NCI-H460 (cell line): ENCODE measurements at regions not wholly inside any gene's neighbourhood (a gene's known extent, or its start where the extent isn't known, plus 50 kb on each side); places are given as distances from the start of the nearest gene placed in this dataset.
A peak's percentile ranks its signal among the peaks of the same experiment; 100 is the strongest.
"Not testable (repeated sequence)": the region's sequence is repeated elsewhere in the genome, so short reads cannot be mapped to it uniquely, and the experiment has no call there.

Experiments
- DNase-seq: peaks from one replicate; pipeline ENCODE4 v3.0.0-alpha.2; 2016; ENCODE audit warnings: low read depth; ENCODE audit errors: extremely low read depth

DNA sequence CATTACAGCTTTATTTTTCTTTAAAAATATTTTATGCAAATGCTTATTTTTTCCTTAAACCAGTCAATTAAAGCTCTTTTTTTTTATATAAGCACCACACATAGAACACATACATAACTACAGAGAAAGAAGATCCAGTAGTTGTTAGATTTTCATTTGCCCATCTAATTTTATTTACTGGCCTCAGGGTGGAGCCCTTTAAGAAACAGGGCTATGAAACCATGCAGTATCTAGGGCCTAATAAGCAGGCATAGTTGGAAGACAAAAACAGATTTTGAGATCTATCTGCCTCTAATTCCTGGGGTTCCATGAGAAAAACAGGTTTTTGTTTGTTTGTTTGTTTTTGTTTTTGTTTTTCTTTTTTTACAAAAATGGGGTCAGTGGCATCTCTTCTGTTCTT lies 120.6 kb downstream of the BCHE start:
- no peak for DNase-seq

GRCh38 chr3:165713479-165713878 lies 123.7 kb downstream of the BCHE start:
- DNase-seq, result no peak

DNA sequence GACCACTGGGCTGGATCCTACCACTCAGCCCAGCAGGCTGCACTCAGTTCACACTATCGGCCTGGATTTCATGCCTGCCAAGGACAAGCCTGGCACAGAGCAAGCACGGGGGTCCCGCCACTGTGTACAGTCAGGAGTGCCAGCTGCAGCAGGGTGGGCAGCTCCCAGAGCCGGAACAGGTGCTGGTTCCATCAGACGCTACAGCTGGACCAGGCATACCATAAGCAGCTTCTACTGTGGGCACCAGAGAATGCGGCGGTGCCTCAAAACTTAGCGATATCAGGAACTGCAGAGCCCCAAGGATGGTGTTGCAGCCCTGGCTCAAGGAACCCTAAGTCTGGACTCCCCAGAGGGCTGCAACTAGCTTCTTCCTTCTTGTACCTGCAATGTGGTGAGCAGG lies 124.8 kb downstream of the BCHE start:
- no peak for DNase-seq

DNA sequence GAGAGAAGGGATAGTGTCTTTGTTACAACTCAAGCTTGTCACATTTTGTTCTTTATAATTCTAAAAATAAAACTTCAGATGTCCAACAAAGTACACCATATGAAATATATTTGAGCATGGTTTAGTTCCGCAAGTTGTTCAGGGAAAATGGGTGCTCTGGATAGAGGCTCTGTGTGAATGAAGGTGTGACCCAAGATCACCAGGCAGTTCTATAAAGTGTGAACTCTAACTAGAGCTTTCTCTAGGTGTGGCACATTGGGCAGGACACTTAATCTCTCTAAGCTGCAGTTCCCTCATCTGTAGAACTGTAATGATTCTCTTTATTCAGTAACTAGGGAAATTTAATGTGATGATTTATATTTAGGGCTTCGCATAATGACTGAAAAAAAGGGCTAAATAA lies 139.3 kb downstream of the BCHE start:
- no peak for DNase-seq

DNA sequence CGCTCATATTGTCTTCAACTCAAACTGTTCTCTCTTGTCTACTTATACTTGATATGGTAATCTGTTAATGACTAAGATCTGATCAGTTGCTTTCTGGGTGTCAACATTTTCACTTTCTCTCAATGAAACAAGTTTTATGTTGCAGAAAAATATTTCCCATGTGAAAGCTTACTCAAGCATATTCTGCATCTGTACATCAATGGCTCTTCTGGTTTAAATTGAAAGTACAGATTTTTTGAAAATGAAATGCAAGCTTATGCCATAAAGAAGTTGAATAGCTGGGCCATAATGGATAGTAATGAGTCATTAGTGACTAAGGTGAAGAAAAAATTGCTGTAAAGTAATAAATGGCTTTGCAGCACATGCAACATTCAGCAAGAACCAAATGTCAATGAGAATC lies 140.7 kb downstream of the BCHE start:
- no peak for DNase-seq

GRCh38 chr3:165683947-165684346 lies 153.3 kb downstream of the BCHE start:
- no peak for DNase-seq

GRCh38 chr3:165682734-165683133 lies 154.5 kb downstream of the BCHE start:
- no peak for DNase-seq

- DNase-seq, result no peak
Observed at GRCh38 chr3:165669967-165670366, 167.3 kb downstream of the BCHE start.

DNA sequence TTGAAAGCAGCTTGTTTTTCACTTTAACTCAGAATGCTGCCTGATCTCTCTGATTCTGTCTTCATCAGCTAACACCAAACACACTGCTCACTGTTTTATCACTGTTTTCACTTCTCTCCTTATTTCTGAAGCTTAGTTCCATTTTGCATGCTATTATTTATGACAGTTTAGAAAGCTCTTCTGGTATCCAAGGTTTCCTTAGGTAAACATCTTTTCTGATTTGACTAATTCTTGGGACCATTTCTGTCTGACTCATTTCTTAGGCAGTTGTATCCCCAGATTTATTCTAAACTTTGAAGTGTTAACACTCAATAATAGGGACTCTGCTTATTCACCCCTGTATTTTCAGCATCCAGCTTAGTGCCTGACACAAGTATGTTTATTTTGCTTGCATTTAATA lies 167.7 kb downstream of the BCHE start:
- DNase-seq, result no peak

GRCh38 chr3:165667676-165668075 lies 169.5 kb downstream of the BCHE start:
- no peak for DNase-seq

- DNase-seq, result no peak
Observed at GRCh38 chr3:165658027-165658426, 179.2 kb downstream of the BCHE start.

GRCh38 chr3:165653130-165653778 lies 184.0 kb downstream of the BCHE start:
- DNase-seq, result no peak

- not testable (repeated sequence) for DNase-seq
Observed at GRCh38 chr3:165649282-165649681, 187.9 kb downstream of the BCHE start.

- no peak for DNase-seq
Observed at GRCh38 chr3:165645191-165645590, 192.0 kb downstream of the BCHE start.

- DNase-seq, result no peak
Observed at GRCh38 chr3:165644331-165644730, 192.9 kb downstream of the BCHE start.

DNA sequence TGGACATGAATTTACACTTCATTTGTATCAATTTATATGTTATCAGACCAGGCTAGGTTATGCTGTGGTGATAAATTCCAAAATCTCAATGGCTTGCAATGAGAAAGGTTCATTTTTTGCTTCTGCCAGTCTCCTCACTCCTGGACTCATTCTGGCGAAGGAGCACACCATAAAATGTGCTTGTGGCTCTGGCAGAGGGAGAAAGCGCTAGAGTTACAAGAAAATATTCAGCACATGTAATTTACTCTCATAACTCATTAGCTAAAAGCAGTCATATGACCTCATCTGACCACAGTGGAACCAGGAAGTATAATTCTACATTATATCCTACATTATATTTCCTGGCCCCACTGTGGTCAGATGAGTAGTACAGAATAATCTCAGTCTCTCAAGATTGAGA lies 193.8 kb downstream of the BCHE start:
- DNase-seq, result no peak

GRCh38 chr3:165642761-165643420 lies 194.3 kb downstream of the BCHE start:
- peak; percentile 43 for DNase-seq

DNA sequence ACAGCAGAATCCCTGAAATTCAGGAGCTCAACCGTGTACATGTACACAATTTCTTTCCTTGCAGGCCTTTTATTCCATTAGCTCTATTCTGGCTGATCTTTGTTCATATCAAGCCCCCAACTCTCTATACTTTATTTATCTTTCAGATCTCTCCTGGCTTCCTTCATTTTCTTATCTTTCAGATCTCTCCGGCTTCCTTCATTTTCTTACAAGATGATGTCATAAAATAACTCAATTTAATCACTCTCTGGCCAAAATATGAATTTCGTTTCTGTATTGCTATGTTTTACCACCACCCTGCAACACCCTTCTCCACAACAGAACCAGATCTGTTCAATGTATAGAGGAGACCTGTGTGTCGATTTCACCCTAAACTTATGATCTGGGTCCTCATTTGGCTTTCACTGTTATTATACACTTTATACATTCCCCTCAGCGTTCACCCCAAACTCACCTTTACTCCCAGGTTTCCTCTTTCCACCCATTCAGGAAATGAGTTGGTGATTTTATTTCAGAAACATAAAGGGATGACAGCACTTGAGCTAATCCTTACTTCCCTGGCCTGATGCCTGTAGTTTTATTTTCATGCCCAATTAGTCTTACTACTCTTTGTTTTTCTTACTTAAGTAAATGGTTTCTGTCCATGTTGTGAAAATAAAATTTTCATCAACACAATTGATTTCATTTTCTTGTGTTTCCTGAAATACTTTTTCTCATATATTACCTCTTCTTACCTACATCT lies 195.5 kb downstream of the BCHE start:
- DNase-seq, result no peak

GRCh38 chr3:165640970-165641369 lies 196.3 kb downstream of the BCHE start:
- DNase-seq, result no peak

- no peak for DNase-seq
Observed at GRCh38 chr3:165640031-165640430, 197.2 kb downstream of the BCHE start.

- peak; percentile 3 for DNase-seq
Observed at GRCh38 chr3:165638034-165638433, 199.2 kb downstream of the BCHE start.

GRCh38 chr3:165636684-165637015 lies 200.6 kb downstream of the BCHE start:
- no peak for DNase-seq
